ENCODE measurements at regions not wholly inside any gene's neighbourhood (a gene's known extent, or its start where the extent isn't known, plus 50 kb on each side); places are given as distances from the start of the nearest gene placed in this dataset.
A peak's percentile ranks its signal among the peaks of the same experiment; 100 is the strongest.
"Not testable (repeated sequence)": the region's sequence is repeated elsewhere in the genome, so short reads cannot be mapped to it uniquely, and the experiment has no call there.

DNA sequence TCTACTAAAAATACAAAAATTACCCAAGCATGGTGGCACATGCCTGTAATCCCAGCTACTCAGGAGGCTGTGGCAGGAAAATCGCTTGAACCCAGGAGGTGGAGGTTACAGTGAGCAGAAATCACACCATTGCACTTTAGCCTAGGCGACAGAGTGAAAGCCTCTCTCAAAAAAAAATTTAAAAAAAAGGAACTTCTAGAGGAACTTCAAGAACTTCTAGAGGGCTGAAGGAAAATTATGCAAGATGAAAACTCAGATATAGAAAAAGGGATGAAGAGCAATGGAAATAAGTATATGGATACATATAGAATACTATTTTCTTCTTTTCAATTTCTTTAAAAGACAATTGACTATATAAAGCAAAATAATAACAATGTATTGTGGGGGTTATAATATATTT is 51.2 kb upstream of the PRR5 start:
- DNase-seq: no peak

DNA sequence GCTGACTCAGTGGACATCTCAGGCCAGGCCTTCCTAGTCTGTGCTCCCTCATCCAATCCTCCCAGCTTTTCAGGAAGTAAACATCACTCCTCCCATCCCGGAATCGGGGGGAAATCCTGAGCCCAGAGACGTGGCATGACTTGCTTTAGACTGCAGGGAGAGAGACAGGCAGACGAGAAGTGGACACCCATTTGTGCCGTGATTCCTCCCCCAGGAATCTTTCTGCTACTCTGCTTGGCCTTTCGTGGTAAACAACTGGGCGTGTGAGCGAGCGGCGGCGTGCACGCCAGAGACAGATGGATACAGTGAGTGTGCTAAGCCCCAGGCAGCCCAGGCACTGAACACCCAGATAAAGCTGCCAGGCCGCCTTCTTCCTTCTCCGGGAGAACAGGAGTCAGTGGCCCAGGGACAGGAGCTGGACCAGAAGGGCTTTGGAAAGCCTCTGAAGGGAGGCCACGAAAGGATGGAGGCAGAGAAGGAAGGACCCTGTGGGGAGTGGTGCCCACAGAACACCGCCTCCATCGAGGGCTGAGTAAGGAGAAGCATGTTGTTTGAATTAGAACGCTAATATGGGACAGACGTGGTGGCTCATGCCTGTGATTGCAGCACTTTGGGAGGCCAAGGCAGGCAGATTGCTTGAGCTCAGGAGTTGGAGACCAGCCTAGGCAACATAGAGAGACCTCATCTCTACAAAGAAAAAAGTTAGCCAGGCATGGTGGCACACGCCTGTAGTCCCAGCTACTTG is 53.0 kb upstream of the PRR5 start:
- DNase-seq: no peak

DNA sequence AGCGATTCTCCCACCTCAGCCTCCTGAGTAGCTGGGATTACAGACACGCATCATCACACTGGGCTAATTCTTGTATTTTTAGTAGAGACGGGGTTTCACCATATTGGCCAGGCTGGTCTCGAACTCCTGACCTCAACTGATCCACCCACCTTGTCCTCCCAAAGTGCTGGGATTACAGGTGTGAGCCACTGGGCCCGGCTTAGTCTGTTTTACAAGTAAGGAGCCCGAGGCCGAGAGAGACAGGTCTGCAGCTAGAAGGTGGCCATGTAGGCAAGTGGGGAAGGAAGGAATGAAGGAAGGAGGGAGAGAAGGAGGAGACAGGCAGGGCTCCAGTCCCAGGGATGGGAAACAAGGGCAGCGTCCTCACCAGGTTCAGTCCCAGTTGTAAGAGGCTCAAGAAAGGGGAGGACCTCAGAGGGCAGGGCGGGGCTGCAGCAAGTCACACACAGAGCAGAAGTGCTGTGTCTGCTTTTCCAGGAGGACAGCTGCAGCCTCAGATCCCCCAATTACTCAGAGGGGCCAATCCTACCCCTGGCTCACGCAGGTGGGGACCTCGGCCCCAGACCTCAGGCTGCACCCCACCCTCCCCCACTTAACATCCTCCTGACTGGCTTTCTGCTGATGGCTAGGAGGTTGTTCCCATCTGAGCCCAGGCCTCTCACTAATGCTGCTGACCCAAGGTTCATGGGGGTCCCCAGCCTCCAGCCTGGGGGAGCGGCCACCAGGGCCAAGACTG is 53.8 kb upstream of the PRR5 start:
- DNase-seq: no peak

DNA sequence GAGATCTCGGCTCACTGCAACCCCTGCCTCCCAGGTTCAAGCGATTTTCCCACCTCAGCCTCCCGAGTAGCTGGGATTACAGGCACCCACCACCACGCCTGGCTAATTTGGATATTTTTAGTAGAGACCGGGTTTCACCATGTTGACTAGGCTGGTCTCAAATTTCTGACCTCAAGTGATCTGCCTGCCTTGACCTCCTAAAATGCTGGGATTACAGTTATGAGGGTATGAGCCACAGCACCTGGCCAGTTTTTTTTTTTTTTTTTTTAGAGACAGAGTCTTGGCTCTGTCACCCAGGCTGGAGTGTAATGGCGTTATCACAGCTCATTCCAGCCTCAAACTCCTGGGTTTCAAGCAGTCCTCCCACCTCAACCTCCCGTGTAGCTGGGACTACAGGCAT is 54.9 kb upstream of the PRR5 start:
- DNase-seq: no peak

DNA sequence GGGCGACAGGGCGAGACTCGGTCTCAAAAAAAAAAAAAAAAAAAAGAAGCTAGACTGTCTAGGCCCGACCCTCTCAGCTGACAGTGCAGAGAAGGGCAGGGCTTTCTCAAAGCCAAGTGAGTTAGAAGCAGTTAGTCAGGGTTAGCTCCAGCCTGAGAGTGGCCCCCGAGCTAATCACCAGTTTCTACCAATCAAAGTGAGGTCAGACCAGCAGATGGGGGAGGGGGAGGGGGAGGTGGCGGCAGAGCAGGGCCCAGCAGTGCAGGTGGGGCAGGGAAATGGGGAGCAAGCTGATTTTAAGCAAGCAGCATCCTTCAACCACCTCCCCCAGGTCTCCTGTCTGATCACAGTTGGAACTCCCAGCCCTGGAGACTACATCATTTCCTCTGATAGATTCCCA is 55.3 kb upstream of the PRR5 start:
- DNase-seq: no peak

DNA sequence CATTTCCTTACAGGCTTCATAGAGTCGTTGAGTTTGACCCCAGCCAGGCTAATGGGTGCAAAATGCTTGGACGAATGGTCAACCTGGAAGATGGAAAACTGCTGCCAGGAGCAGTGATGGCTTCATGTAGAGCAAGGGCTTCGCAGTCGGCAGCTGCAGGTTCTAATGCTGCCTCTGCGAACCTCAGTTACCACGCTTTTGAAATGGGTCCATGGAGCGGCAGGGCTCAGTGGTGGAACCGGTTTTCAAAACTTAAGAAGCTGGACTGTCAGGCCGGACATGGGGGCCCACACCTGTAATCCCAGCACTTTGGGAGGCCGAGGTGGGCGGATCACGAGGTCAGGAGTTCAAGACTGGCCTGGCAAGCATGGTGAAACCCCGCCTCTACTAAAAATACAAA is 55.9 kb upstream of the PRR5 start:
- DNase-seq: no peak

DNA sequence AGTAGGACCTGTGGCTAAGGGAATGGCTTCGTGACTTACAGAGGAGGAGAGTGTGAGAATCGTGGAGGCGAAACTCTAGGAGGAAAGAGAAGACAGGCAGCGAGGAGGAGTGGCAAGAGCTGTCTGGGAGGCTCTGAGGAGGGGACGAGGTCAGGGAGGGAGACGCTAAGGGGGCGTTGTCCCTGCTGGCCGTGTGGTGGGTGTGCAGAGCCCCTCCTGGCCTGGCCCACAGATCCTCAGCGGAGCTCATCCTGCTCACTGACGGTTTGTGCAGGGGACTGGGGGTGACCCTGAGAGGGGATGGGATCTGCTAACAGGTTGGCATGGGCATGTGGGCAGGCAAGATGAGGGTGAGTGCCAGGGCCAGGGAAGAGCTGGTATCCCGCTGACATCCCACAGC is 56.5 kb upstream of the PRR5 start:
- DNase-seq: no peak

DNA sequence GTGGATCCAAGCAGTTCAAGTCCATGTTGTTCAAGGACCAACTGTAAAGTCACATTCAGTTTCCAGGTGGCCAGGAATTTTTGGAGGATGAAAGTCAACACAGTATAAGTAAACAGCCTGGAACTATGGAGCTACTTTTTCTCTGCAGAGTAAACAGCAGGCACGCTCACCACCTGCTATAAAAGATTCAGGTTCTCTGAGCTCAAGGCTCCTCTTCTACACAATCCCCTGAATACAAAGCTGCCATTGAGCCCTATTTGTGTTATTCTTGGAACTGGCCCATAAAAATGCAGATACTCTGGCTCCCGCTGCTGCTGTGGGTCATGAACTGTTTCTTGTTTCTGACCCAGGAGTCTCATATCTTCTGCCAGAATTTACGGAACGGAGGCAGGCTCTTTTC is 56.9 kb upstream of the PRR5 start:
- no peak for DNase-seq

DNA sequence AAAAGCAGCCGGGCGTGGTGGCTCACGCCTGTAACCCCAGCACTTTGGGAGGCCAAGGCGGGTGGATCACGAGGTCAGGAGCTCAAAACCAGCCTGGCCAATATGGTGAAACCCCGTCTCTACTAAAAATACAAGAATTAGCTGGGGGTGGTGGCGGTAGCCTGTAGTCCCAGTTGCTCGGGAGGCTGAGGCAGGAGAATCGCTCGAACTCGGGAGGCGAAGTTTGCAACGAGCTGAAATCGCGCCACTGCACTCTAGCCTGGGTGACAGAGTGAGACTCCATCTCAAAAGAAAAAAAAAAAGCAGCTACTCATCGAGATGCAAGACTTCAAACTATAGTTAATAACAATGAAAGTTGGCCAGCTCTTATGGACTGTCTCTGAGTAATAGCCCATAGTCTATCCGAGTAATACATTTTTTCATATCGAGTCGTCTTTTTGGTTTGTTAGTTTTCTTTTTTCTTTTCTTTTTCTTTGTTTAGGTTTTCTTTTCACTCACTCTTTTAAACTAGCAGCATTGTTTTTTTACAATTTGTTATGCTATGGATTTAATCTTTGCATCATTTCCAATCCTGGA is 58.4 kb upstream of the PRR5 start:
- DNase-seq: not testable (repeated sequence)

DNA sequence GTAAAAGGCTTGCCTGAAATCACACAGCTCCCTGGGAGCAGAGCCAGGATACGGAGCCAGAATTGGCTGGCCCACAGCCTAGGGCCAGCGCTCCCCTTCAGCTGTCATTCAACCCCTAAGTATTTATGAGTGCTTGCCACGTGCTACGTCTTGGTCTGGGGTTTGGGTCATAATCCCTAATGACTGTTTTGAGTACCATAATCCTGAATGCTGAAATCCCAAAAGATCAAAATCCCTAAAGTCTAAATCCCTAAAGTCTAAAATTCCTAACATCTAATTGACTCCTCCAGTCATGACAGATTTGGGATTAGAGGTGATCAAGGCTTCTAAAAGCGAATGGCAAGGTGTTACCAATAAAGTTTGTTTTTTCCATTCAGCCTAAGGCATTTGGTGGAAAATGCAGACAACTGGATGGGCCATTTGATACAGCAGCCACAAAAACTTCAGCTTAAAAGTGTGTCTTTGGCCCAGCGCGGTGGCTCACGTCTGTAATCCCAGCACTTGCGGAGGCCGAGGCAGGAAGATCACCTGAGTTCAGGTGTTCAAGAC is 59.8 kb upstream of the PRR5 start:
- DNase-seq: no peak

DNA sequence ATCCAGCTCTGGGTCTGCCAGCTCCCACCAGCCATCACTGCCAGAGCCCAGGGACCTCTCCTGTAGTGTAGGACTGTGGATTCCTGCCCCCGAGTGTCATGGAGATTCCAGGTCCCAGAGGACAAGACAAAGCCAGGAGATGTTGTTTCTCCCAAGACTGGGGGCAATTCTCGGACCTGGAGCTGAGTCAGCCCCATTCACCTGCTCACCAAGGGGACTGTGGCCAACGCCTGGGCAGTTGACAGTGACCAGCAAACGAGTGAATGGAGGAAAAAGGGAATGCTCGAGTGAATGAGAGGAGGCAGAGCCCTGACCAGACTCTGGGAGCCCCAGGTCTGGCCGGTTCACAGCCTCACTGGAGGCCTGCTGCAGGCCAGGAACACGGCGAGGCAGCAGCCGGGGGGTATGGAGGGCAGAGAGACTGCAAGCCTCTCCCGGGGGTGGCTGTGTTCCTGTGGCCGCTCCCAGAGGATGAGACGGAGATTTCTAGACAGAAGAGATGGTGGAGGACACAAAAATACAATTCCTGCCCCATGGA is 61.3 kb upstream of the PRR5 start:
- no peak for DNase-seq

DNA sequence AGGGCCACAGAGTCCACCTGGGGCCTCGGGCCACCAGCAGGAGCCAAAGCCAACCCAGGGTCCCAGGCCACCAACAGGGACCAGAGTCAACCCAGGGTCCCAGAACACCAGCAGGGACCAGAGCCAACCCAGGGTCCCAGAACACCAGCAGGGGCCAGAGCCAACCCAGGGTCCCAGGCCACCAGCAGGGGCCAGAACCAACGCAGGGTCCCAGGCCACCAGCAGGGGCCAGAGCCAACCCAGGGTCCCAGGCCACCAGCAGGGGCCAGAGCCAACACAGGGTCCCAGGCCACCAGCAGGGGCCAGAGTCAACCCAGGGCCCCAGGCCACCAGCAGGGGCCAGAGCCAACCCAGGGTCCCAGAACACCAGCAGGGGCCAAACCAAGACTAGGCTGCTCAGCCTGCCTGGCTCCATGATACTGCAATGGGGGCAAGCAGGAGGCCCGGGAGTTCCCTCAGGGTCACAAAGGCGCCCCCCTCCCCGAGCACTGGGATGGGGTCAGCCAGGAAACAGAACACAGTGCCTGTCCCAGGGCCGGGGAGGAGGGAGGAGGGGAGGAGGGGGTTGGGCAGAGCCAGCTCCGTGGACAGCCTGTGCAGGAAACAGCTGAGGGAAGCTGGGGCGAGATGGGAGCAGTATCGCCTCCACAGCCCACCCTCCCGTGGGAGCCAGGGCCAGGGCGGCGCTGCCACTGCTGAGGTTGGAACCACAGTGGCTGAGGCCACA is 62.0 kb upstream of the PRR5 start:
- no peak for DNase-seq

DNA sequence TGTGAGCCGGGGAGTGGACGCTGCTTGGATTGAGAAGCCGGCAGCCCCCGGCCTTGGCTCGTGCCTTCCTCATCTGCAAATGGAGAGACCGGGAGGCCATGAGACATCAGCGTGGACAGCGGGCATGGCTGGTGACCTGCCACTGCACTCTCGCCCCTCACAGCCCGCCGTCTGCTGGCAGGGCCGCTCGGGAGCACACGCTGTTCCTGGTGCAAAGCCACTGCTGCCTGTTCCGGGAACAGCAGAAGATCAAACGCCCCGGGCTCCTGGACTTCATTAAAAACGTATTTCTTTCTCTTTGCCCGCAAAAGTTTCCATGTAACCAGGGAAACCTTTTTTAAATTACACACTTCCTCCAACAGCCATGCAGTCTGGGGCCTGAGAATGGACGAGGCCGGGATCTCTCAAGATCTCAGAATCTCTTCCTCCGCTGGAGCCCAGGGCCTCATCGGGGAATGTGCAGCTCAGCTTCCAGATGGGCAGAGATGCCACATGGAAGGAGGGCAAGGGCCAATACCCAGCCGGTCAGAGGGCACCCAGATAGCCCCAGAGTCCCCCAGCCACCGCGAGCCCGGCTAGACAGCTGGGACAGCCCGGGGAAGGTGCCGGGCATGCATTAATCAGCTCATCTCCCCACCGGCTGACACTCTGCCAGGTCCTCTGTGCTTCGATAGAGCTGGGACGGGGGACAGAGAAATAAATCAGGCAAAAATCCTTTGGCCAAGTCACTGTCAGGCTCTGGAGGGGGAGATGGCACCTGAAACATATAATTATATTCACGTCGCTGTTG is 62.8 kb upstream of the PRR5 start:
- peak; percentile 5 for DNase-seq

DNA sequence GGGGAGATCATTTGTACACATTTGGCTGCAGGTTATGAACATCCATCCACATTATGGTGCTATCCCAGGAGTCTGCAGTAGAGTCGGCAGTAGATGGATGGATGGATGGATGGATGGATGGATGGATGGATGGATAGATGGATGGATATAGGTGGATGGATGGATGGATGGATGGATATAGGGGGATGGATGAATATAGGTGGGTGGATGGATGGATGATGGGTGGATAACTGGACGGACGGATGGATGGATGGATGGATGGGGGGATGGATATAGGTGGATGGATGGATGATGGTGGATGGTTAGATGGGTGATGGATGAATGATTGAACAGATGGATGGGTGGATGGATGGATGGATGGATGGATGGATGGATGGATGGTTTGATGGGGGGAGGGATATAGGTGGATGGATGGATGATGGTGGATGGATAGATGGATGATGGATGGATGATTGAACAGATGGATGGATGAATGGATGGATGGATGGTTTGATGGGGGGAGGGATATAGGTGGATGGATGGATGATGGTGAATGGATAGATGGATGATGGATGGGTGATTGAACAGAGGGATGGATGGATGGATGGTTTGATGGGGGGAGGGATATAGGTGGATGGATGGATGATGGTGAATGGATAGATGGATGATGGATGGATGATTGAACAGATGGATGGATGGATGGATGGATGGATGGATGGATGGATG is 65.3 kb upstream of the PRR5 start:
- not testable (repeated sequence) for DNase-seq

DNA sequence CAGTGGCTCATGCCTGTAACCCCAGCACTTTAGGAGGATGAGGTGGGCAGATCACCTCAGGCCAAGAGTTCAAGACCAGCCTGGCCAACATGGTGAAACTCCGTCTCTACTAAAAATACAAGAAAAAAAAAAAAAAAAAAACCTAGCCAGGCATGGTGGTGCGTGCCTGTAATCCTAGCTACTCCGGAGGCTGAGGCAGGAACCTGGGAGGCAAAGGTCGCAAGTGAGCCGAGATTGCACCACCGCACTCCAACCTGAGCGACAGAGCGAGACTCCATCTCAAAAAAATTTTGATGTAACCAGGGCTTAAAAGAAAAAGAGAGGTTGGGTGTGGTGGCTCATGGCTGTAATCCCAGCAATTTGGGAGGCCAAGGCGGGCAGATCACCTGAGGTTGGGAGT is 66.4 kb upstream of the PRR5 start:
- DNase-seq: not testable (repeated sequence)

DNA sequence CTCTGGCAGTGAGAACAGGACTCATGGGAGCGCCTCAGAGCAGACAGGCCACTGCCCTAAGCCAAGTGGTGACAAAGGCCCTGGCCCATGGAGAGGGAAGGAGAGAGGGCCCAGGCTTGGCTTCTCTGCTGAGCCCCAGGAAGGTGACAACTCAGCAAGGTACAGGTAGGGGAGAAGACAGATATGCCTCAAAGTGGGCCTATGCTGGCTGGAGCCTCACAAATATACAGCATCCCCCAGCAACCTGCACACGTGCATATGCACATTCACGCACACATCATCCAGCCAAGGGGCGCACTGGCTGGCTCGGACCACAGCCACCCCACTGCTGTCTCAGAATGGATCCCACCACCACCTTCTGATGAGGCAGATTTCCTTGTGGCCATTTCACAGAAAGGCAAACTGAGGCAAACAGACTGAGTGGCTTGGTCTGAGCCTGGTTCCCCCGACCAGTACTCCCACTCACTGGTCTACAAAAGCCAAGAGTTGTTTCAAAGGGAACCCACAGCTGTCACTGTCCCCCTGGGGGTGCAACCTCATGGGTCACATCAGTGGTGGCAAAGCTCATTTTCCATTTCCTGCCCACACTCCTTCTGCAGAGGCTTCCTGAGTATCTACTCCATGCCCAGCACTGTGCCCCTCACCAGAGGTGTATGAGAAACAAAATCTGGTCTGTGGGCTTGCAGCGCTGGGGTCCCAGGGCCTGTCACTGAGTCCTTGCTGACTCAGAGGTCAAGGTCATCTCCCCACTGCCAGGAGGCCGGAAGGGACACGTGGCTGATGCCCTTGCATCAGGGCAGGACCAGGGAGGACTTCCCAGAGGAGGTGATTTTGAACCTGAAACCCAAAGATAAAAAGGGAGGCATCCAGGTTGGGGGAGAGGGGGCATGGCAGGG is 67.3 kb upstream of the PRR5 start:
- no peak for DNase-seq

DNA sequence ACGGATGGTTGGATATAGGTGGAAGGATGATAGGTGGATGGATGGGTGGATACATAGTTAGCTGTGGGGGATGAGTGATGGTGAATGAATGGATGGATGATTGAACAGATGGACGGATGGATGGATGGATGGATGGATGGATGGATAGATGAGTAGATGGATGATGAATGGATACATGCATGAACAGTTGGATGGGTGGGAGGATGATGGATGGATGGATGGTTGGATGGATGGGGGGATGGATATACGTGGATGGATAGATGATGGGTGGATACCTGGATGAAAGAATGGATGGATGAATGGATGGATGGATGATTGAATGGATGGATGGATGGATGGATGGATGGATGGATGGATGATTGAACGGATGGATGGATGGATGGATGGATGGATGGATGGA is 68.4 kb upstream of the PRR5 start:
- DNase-seq: no peak

DNA sequence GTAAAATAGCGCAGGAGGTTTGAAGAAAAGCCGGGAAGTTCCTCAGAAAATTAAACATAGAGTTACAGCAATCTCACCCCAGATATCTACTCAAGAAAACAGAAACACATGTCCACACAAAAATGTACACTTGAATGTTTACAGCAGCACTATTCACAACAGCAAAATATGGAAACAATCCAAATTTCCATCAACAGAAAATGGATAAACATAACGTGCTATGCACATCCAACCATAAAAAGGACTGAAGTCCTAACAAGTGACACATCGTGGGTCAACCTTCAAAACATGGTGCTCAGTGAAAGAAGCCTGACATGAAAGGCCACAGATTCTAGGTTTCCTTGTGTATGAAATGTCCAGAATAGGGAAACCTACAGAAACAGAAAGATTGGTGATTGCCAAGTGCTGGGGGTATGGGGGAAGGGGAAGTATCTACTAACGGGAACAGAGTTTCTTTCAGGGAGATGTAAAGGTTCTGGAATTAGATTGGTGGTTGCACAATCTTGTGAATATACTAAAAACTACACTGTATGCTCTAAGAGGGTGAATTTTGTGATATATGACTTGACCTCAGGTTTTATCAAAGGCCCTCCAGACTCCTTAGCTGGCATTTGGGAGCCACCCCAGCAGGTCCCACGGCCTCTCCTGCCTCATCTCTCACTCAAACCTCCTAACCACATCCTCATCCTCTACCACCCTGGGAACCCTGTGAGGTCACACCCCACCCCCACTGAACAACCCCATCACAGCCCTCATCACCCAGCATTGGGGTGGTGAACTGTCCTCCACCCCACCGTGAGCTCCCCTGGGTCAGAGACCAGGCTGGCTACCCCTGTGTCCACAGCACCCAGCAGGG is 69.2 kb upstream of the PRR5 start:
- no peak for DNase-seq

DNA sequence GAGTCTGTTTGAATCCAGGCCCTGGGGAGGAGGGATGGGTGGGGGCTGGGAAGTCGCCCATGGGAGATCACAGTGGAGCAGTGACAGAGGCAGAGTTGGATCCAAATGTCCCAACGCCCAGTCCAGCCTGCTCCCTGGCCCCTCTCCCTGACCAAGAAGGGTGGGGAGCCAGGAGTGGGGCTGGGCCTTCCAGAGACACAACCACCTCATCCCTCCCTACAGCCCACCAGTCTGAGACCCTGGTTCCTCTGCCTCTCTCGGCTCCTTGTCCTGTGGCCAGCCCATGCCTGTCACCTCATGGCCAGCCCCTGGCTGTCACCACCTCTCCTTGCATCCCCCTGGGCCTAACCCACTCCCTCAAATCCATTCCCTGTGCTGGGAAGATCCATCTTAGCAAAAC is 71.2 kb upstream of the PRR5 start:
- no peak for DNase-seq

DNA sequence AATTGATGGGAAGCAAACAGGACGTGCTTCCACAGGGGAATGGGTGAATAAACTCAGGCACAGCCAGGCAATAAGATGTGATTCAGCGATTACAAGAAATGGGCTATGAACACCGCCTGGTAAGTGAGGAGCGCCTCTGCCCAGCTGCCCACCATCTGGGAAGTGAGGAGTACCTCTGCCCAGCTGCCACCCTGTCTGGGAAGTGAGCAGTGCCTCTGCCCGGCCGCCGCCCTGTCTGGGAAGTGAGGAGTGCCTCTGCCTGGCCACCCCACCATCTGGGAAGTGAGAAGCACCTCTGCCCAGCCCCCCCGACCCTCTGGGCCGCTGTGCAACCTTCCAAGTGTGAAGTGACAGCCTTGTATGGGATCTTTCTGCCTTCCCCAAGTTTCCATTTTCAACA is 73.2 kb upstream of the PRR5 start:
- DNase-seq: no peak

All from NCI-H2227 treated with DMSO at 0.1 percent for 48 hours (cell line).